HL-60 (cell line): ENCODE measurements at regions not wholly inside any gene's neighbourhood (a gene's known extent, or its start where the extent isn't known, plus 50 kb on each side); places are given as distances from the start of the nearest gene placed in this dataset.

Source experiments
- DNase-seq, 2 experiments: peaks; one replicate each; pipeline ENCODE4 v3.0.0-alpha.2; 2010 to 2020; ENCODE audit warnings: low read depth in 1 of 2, low spot score in 1 of 2
- H3K27ac ChIP-seq: fragments of 250-450 bp; sonication (Bioruptor Pico); replicated peaks from 2 replicates; pipeline ENCODE4 v1.5.1; 2020; ENCODE audit warnings: mild to moderate bottlenecking, moderate library complexity
- H3K27me3 ChIP-seq: fragments of 250-450 bp; sonication (Bioruptor Pico); 2 replicates; pipeline ENCODE4 v1.5.1; 2021; ENCODE audit warnings: mild to moderate bottlenecking, moderate library complexity; ENCODE audit not compliant: insufficient read depth, poor library complexity, severe bottlenecking
- H3K4me3 ChIP-seq: replicated peaks from 2 replicates; pipeline ENCODE4 v1.5.1; 2011; ENCODE audit warnings: mild to moderate bottlenecking, control low read depth, low read length; ENCODE audit not compliant: insufficient read depth
- CTCF ChIP-seq: IDR thresholded peaks from one replicate; pipeline ENCODE4 v1.5.1; 2011; ENCODE audit warnings: low read length, control low read depth, inconsistent platforms; ENCODE audit not compliant: insufficient read depth
- GABPA ChIP-seq: IDR thresholded peaks from 2 replicates; pipeline ENCODE4 v1.6.1; 2012; ENCODE audit warnings: low read depth
- POLR2AphosphoS5 ChIP-seq: IDR thresholded peaks from 2 replicates; pipeline ENCODE4 v1.6.1; 2012; ENCODE audit warnings: low read depth
- SPI1 ChIP-seq: IDR thresholded peaks from 2 replicates; pipeline ENCODE4 v1.6.1; 2012; ENCODE audit warnings: low read depth, mild to moderate bottlenecking, borderline replicate concordance
- TF ChIP-seq, protein P1 (sequence below): IDR thresholded peaks from 2 replicates; pipeline ENCODE4 v1.6.1; 2012; ENCODE audit warnings: low read depth; ENCODE audit not compliant: insufficient replicate concordance

- H3K4me3 ChIP-seq = no peak overlapping the region
- no peak for DNase-seq
- H3K27me3 ChIP-seq = no peaks in the 10 kb centered on the region
- TF ChIP-seq, protein P1, sequence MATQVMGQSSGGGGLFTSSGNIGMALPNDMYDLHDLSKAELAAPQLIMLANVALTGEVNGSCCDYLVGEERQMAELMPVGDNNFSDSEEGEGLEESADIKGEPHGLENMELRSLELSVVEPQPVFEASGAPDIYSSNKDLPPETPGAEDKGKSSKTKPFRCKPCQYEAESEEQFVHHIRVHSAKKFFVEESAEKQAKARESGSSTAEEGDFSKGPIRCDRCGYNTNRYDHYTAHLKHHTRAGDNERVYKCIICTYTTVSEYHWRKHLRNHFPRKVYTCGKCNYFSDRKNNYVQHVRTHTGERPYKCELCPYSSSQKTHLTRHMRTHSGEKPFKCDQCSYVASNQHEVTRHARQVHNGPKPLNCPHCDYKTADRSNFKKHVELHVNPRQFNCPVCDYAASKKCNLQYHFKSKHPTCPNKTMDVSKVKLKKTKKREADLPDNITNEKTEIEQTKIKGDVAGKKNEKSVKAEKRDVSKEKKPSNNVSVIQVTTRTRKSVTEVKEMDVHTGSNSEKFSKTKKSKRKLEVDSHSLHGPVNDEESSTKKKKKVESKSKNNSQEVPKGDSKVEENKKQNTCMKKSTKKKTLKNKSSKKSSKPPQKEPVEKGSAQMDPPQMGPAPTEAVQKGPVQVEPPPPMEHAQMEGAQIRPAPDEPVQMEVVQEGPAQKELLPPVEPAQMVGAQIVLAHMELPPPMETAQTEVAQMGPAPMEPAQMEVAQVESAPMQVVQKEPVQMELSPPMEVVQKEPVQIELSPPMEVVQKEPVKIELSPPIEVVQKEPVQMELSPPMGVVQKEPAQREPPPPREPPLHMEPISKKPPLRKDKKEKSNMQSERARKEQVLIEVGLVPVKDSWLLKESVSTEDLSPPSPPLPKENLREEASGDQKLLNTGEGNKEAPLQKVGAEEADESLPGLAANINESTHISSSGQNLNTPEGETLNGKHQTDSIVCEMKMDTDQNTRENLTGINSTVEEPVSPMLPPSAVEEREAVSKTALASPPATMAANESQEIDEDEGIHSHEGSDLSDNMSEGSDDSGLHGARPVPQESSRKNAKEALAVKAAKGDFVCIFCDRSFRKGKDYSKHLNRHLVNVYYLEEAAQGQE = no peak
- TF ChIP-seq SPI1 = no peak
- TF ChIP-seq GABPA = no peak
- no peak for TF ChIP-seq CTCF
- TF ChIP-seq POLR2AphosphoS5 = no peak
- H3K27ac ChIP-seq = no peak overlapping the region
Observed at GRCh38 chr2:196389670-196390069, 218.3 kb upstream of the STK17B start.

DNA sequence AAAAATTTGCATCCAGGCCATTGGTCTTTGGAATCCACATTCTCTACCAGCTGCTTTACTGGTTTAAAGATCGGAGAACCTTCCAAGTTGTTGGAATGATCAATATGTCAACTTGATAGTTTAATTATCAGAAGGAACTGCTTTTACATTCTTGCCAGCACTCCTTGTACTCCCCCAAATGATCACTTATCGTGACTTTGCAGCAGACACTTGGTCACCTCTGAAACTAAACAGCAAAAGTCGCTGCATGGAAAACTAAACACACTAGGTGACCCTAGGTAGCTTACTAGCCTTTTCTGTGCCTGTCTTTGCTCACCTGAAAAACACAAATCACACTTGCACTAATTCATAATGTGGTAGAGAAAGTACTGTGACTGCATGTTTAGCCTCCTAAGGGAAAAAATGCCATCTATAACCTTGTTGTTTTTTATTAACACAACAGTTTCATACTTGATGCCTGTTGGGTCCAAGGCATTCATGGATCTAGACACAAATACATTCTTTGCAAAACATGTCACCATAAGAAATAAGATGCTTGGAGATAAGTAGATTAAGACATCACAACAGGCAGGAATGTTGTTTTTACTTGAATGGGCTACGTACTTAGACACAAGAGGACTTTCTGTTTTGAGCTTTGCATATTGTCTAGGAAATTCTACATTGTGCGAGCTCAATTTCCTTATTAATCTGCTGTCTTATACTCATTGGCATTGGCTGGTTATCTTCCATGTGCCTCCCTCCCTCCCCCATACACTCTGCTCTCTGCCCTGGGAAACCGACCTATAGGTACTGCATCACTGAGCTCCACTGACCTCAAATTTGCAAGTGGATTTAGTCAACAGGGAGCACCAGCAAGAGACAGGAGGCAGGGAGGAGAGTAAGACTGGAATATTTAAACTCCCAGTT is 219.1 kb upstream of the STK17B start:
- TF ChIP-seq GABPA (no peak), CTCF (no peak), POLR2AphosphoS5 (no peak), SPI1 (no peak)
- TF ChIP-seq, protein P1 = no peak
- Histone ChIP-seq H3K27me3 (no peaks in the 10 kb centered on the region), H3K4me3 (no peak overlapping the region), H3K27ac (no peak overlapping the region)
- DNase-seq = no peak

GRCh38 chr2:196391149-196391479 is 219.7 kb upstream of the STK17B start:
- TF ChIP-seq, protein P1 = no peak
- TF ChIP-seq SPI1 = no peak
- H3K27ac ChIP-seq = no peak overlapping the region

More at GRCh38 chr2:196391149-196391479, 219.7 kb upstream of the STK17B start:
- DNase-seq = no peak
- Histone ChIP-seq H3K4me3 (no peak overlapping the region), H3K27me3 (no peaks in the 10 kb centered on the region)
